Stimulated activated CD4-positive, alpha-beta T cell treated with anti-CD3 and anti-CD28 coated beads, Interleukin-12 subunit alpha, Interleukin-12 subunit beta, amount 100 ng/mL, for 48 hours (primary cell): ENCODE measurements at regions not wholly inside any gene's neighbourhood (a gene's known extent, or its start where the extent isn't known, plus 50 kb on each side); places are given as distances from the start of the nearest gene placed in this dataset.
"Not testable (repeated sequence)": the region's sequence is repeated elsewhere in the genome, so short reads cannot be mapped to it uniquely, and the experiment has no call there.

Experiments used
- DNase-seq, 3 donors: peaks; one replicate each; pipeline ENCODE4 v3.0.0-alpha.2; 2020; ENCODE audit warnings: low read depth in 2 of 3, low spot score in 1 of 3

DNA sequence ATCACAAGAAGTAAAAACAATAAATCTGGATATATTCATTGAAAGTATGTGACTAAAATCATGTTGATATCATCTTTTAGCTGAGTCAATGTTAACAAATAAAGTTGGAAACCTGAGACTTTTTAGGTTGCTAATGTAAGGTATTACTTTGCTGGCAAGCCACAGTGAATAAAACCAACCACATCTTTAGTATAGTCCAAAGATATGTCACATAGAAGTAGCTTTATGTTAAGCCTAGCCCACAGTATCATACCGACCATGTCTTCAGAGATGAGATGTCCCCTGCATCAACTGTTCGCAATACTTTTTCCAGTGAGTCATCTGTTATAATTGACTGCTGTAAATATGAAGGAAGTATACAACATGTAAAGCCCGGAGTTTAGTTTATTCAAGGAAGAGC lies 107.6 kb upstream of the MCHR2 start:
- DNase-seq = no peak

- DNase-seq = no peak
Measured at GRCh38 chr6:100100776-100101175, 106.8 kb upstream of the MCHR2 start.

- no peak for DNase-seq
Measured at GRCh38 chr6:100099189-100100074, 105.4 kb upstream of the MCHR2 start.

- DNase-seq = no peak
Measured at GRCh38 chr6:100096936-100097335, 102.9 kb upstream of the MCHR2 start.

GRCh38 chr6:100096341-100096740 lies 102.3 kb upstream of the MCHR2 start:
- no peak for DNase-seq

- no peak for DNase-seq
Measured at GRCh38 chr6:100093405-100093804, 99.4 kb upstream of the MCHR2 start.

- DNase-seq = no peak
Measured at GRCh38 chr6:100088009-100088408, 94.0 kb upstream of the MCHR2 start.

DNA sequence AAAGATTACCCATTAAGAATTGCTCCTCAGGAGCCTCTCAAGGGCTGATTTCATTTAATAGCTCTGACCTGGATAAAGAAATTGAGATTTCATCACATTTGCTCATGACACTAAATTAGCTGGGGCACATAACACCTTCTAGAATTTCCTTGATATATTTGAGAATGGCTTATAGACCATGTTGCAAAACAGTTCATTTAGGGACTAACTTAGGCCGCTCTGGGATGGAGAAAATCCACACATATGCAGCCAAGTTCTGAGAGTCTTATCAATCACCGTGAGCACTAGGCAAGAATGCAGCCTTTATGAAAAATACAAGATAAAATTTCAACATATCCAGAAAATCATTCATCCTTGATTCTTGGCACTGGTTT lies 91.0 kb upstream of the MCHR2 start:
- no peak for DNase-seq

DNA sequence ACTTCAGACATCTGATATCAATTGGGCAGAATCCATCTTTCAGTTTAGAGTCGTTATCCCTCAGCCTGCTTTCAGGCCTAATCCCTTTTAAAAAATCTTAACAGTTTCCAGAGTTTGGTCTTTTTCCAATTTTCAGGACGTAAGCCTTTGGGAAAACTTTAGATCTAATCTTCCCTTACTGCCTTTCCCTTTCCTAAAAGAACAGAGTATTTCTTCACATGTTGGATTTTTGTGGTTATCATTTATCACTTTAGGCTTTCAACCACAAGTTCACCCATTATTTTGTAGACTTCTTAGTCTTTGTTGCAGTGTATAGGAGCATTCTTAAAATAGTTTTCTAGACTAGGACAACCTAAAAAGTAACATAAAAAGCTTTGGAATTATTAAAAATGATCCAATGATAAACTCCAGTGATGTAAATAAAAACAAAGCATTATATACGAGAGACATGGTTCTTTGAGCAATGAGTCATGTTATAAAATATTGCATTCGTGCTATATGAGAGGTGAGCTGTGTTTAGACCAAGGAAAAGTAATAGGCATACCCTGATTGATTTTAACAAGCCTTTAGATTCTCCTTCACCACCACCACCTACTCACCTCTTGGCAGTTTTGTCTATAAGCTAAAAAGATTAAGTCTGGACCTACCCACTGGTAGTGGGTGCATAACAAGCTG lies 90.4 kb upstream of the MCHR2 start:
- DNase-seq = no peak

DNA sequence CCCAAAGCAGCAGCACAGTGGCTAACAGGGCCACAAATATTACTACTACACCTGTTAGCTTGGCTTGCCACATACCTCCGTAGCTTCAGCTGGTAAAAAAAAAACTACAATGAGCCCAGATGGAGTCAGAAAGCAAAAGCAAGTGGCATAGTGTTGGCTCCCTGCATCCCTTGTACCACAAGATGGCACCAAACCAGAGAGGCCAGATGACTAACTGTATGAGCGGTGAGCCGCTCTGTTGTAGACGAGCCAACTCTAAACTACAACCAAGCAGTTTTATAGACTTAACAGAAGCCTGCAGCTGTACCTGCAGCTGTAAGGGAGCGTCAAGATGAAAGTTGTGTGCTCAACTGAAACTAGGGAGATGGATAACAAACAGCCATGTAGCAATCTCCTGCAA lies 84.5 kb upstream of the MCHR2 start:
- DNase-seq = no peak

- DNase-seq = no peak
Measured at GRCh38 chr6:100065348-100065747, 71.3 kb upstream of the MCHR2 start.

DNA sequence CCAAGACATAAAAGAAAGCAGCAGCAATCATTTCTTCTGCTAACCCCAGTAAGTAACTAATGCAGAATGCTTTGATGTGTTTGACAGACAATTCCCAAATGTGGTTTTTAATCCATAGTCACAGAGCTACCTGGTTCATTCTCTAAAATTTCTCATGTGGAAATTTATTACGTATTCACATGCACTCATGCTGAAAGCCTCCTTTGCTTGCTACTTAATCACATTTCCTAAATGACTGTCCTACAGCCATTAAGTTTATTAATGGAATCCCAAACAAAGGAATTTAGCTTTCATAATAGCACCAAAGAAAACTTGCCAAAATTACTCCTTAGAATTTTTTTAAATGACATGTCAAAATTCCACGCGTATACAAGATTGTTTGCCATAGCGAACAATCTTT lies 68.6 kb upstream of the MCHR2 start:
- no peak for DNase-seq

GRCh38 chr6:100057941-100058340 lies 63.9 kb upstream of the MCHR2 start:
- DNase-seq = no peak

- DNase-seq = no peak
Measured at GRCh38 chr6:100050550-100050949, 56.5 kb upstream of the MCHR2 start.

DNA sequence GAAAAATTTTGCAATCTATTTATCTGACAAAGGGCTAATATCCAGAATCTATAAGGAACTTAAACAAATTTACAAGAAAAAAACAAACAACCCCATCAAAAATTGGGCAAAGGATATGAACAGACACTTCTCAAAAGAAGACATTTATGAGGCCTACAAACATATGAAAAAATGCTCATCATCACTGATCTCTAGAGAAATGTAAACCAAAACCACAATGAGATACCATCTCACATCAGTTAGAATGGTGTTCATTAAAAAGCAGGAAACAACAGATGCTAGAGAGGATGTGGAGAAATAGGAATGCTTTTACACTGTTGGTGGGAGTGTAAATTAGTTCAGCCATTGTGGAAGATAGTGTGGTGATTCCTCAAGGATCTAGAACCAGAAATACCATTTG lies 49.9 kb upstream of the MCHR2 start:
- not testable (repeated sequence) for DNase-seq
